GM19397 (cell line): ENCODE measurements at regions not wholly inside any gene's neighbourhood (a gene's known extent, or its start where the extent isn't known, plus 50 kb on each side); places are given as distances from the start of the nearest gene placed in this dataset.

ENCODE experiments used
- ATAC-seq: cut with Tn5 transposase; IDR thresholded peaks from one replicate; pipeline ENCODE4 v1.9.1; 2021; ENCODE audit warnings: mild to moderate bottlenecking, moderate library complexity; ENCODE audit not compliant: unreplicated experiment

- no peak for ATAC-seq
Measured at GRCh38 chr9:16304301-16304700, 566.2 kb downstream of the BNC2 start.

GRCh38 chr9:16306586-16306985 is 563.9 kb downstream of the BNC2 start:
- ATAC-seq = no peak

- no peak for ATAC-seq
Measured at GRCh38 chr9:16307626-16308195, 562.8 kb downstream of the BNC2 start.

GRCh38 chr9:16308645-16309044 is 561.8 kb downstream of the BNC2 start:
- ATAC-seq = no peak

GRCh38 chr9:16309082-16309468 is 561.4 kb downstream of the BNC2 start:
- no peak for ATAC-seq

- no peak for ATAC-seq
Measured at GRCh38 chr9:16309469-16310271, 560.8 kb downstream of the BNC2 start.

GRCh38 chr9:16310278-16311110 is 560.0 kb downstream of the BNC2 start:
- ATAC-seq = no peak

GRCh38 chr9:16312116-16312515 is 558.4 kb downstream of the BNC2 start:
- ATAC-seq = no peak

- ATAC-seq = no peak
Measured at GRCh38 chr9:16312962-16313546, 557.4 kb downstream of the BNC2 start.

- no peak for ATAC-seq
Measured at GRCh38 chr9:16314476-16314875, 556.0 kb downstream of the BNC2 start.

GRCh38 chr9:16315720-16316119 is 554.8 kb downstream of the BNC2 start:
- no peak for ATAC-seq

- ATAC-seq = no peak
Measured at GRCh38 chr9:16316456-16316855, 554.0 kb downstream of the BNC2 start.

GRCh38 chr9:16316911-16317817 is 553.3 kb downstream of the BNC2 start:
- ATAC-seq = no peak

GRCh38 chr9:16318516-16319060 is 551.9 kb downstream of the BNC2 start:
- ATAC-seq = no peak

GRCh38 chr9:16319646-16320045 is 550.8 kb downstream of the BNC2 start:
- no peak for ATAC-seq

- ATAC-seq = no peak
Measured at GRCh38 chr9:16320338-16320902, 550.0 kb downstream of the BNC2 start.

- no peak for ATAC-seq
Measured at GRCh38 chr9:16321461-16322119, 548.9 kb downstream of the BNC2 start.

GRCh38 chr9:16322849-16323248 is 547.6 kb downstream of the BNC2 start:
- ATAC-seq = no peak

- no peak for ATAC-seq
Measured at GRCh38 chr9:16325966-16326365, 544.5 kb downstream of the BNC2 start.
